Transverse colon (tissue), 4 donors: ENCODE measurements at regions not wholly inside any gene's neighbourhood (a gene's known extent, or its start where the extent isn't known, plus 50 kb on each side); places are given as distances from the start of the nearest gene placed in this dataset.

ENCODE experiments used
- EP300 ChIP-seq: sonication (generic); formaldehyde crosslinking; IDR thresholded peaks from one replicate; pipeline ENCODE4 v1.6.1; 2017; ENCODE audit warnings: antibody characterized with exemption, low read depth
- POLR2A ChIP-seq: fragments of 450-650 bp; IDR thresholded peaks from one replicate; pipeline ENCODE4 v1.6.1; 2016; ENCODE audit warnings: antibody characterized with exemption, mild to moderate bottlenecking, moderate library complexity
- POLR2AphosphoS5 ChIP-seq, 3 donors: sonication (generic); formaldehyde crosslinking; IDR thresholded peaks; one replicate each; pipeline ENCODE4 v1.6.1; 2016; ENCODE audit warnings: antibody characterized with exemption in 3 of 3
- TF ChIP-seq, protein P1 (sequence below), 5 experiments: fragments of 200-600 bp in 3 of 5; fragments of 450-650 bp in 2 of 5; sonication (generic) in 3 of 5; IDR thresholded peaks; 1 replicate in 2 of 5; 2 replicates in 3 of 5; pipeline ENCODE4 v1.5.1; 2016 to 2017; ENCODE audit warnings: antibody characterized with exemption in 5 of 5, inconsistent platforms in 3 of 5, mild to moderate bottlenecking in 2 of 5, moderate library complexity in 1 of 5

DNA sequence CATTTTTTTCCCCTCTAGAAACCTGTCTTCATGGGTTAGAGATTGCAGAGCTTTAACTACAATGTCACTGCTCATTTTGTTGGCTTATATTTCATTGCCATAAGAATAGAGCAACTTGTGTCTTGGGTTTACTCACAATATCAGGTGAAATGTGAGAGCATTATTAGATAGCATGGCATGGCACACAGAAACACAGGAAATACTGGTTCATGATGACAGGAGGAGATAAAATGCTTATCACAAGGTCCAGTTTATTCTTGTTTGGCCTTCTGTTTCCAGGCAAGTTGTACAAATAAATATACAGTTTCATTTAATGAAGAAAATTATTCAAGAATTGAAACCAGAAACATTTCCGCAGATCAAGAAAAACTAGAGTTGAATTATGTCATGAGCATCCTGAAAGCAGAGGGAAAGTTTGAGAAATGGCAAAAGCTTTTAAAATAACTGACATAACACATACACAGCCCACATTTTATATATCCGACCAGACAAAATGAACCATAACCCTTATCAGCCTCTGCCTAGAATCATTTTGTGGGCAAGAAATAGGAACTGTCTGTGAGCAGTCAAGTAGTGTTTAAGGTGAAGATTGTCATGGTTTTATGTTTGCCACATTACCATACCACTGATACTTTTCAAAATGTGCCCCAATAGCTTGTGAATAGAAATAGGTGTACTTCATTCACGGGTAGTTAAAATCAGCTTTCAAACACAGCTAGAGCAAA is 297.9 kb upstream of the ARGLU1 start:
- TF ChIP-seq POLR2AphosphoS5 (IDR thresholded peaks at IDR 0.05) = no peak
- TF ChIP-seq POLR2A = no peak
- TF ChIP-seq, protein P1, sequence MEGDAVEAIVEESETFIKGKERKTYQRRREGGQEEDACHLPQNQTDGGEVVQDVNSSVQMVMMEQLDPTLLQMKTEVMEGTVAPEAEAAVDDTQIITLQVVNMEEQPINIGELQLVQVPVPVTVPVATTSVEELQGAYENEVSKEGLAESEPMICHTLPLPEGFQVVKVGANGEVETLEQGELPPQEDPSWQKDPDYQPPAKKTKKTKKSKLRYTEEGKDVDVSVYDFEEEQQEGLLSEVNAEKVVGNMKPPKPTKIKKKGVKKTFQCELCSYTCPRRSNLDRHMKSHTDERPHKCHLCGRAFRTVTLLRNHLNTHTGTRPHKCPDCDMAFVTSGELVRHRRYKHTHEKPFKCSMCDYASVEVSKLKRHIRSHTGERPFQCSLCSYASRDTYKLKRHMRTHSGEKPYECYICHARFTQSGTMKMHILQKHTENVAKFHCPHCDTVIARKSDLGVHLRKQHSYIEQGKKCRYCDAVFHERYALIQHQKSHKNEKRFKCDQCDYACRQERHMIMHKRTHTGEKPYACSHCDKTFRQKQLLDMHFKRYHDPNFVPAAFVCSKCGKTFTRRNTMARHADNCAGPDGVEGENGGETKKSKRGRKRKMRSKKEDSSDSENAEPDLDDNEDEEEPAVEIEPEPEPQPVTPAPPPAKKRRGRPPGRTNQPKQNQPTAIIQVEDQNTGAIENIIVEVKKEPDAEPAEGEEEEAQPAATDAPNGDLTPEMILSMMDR (IDR thresholded peaks at IDR 0.05) = no peak
- no peak for TF ChIP-seq EP300
